Karpas-422 (cell line): ENCODE measurements at regions not wholly inside any gene's neighbourhood (a gene's known extent, or its start where the extent isn't known, plus 50 kb on each side); places are given as distances from the start of the nearest gene placed in this dataset.
"Not testable (repeated sequence)": the region's sequence is repeated elsewhere in the genome, so short reads cannot be mapped to it uniquely, and the experiment has no call there.

Experiments used
- DNase-seq: peaks from one replicate; pipeline ENCODE4 v3.0.0-alpha.2; 2015
- H2AFZ ChIP-seq: fragments of 200-600 bp; sonication (generic); 2 replicates; pipeline ENCODE4 v1.6.1; 2014; ENCODE audit warnings: antibody characterized with exemption, low read length, mixed read lengths
- H3K27ac ChIP-seq: fragments of 200-600 bp; sonication (generic); 2 replicates; pipeline ENCODE4 v1.5.1; 2014; ENCODE audit warnings: mild to moderate bottlenecking, low read length, moderate library complexity
- H3K27me3 ChIP-seq: fragments of 200-600 bp; sonication (generic); 2 replicates; pipeline ENCODE4 v1.6.1; 2014; ENCODE audit warnings: low read length, mixed read lengths
- H3K36me3 ChIP-seq: fragments of 200-600 bp; sonication (generic); 2 replicates; pipeline ENCODE4 v1.6.1; 2014; ENCODE audit warnings: low read length, mixed read lengths; ENCODE audit not compliant: insufficient read depth
- H3K4me1 ChIP-seq: fragments of 200-600 bp; sonication (generic); 2 replicates; pipeline ENCODE4 v1.6.1; 2014; ENCODE audit warnings: mild to moderate bottlenecking, low read length, mixed read lengths
- H3K4me2 ChIP-seq: fragments of 200-600 bp; sonication (generic); 2 replicates; pipeline ENCODE4 v1.6.1; 2014; ENCODE audit warnings: low read length, low read depth, mild to moderate bottlenecking; ENCODE audit not compliant: poor library complexity, severe bottlenecking
- H3K4me3 ChIP-seq: fragments of 200-600 bp; sonication (generic); 2 replicates; pipeline ENCODE4 v1.5.1; 2014; ENCODE audit warnings: mild to moderate bottlenecking, antibody characterized with exemption, low read length, mixed read lengths
- H3K79me2 ChIP-seq: fragments of 200-600 bp; sonication (generic); 2 replicates; pipeline ENCODE4 v1.6.1; 2014; ENCODE audit warnings: mild to moderate bottlenecking, low read length, mixed read lengths
- H3K9ac ChIP-seq: fragments of 200-600 bp; sonication (generic); 2 replicates; pipeline ENCODE4 v1.6.0; 2014; ENCODE audit warnings: low read length
- H3K9me2 ChIP-seq: fragments of 200-600 bp; sonication (generic), shearing (Covaris generic); replicated peaks from 2 replicates; pipeline ENCODE4 v1.6.0; 2014; ENCODE audit warnings: mild to moderate bottlenecking, low read length, moderate library complexity; ENCODE audit not compliant: insufficient read depth
- H3K9me3 ChIP-seq: fragments of 300-700, 200-600 bp; sonication (generic); 2 replicates; pipeline ENCODE4 v1.6.1; 2014; ENCODE audit warnings: low read length, mixed read lengths
- H4K20me1 ChIP-seq: fragments of 200-600 bp; sonication (generic); 2 replicates; pipeline ENCODE4 v1.6.1; 2014; ENCODE audit warnings: mild to moderate bottlenecking, antibody characterized with exemption, low read length, low read depth; ENCODE audit not compliant: insufficient read depth

GRCh38 chr7:73143993-73144392 lies 58.2 kb upstream of the SPDYE9 start:
- not testable (repeated sequence) for H3K27ac ChIP-seq, H3K9me2 ChIP-seq, H3K36me3 ChIP-seq, H3K4me1 ChIP-seq, H3K4me2 ChIP-seq, H4K20me1 ChIP-seq, H3K79me2 ChIP-seq, H3K9me3 ChIP-seq, H3K4me3 ChIP-seq, DNase-seq, H3K9ac ChIP-seq, H2AFZ ChIP-seq, H3K27me3 ChIP-seq

GRCh38 chr7:73137922-73138321 lies 52.1 kb upstream of the SPDYE9 start:
- not testable (repeated sequence) for H3K27me3 ChIP-seq, H3K4me2 ChIP-seq, H3K9me3 ChIP-seq, DNase-seq, H3K4me1 ChIP-seq, H2AFZ ChIP-seq, H3K9ac ChIP-seq, H3K79me2 ChIP-seq, H4K20me1 ChIP-seq, H3K27ac ChIP-seq, H3K36me3 ChIP-seq, H3K4me3 ChIP-seq, H3K9me2 ChIP-seq
